MM.1S (cell line): ENCODE measurements at regions not wholly inside any gene's neighbourhood (a gene's known extent, or its start where the extent isn't known, plus 50 kb on each side); places are given as distances from the start of the nearest gene placed in this dataset.

Experiments used
- CTCF ChIP-seq: fragments of 300-600 bp; sonication (generic); IDR thresholded peaks from 2 replicates; pipeline ENCODE4 v1.5.1; 2016; ENCODE audit warnings: antibody characterized with exemption, low read length, mixed read lengths
- EZH2 ChIP-seq: fragments of 300-600 bp; sonication (generic); optimal IDR thresholded peaks from 2 replicates; pipeline ENCODE3; 2017; ENCODE audit warnings: low read depth, mild to moderate bottlenecking, antibody characterized with exemption, low read length, mixed read lengths
- EZH2phosphoT487 ChIP-seq: fragments of 300-600 bp; sonication (generic); IDR thresholded peaks from 2 replicates; pipeline ENCODE4 v1.6.1; 2018; ENCODE audit warnings: antibody characterized with exemption, low read length

GRCh38 chr18:53772293-53772692, 452.2 kb downstream of the MBD2 start:
- TF ChIP-seq CTCF: no peak
- TF ChIP-seq EZH2phosphoT487: no peak
- TF ChIP-seq EZH2: no peak
